ENCODE measurements at regions not wholly inside any gene's neighbourhood (a gene's known extent, or its start where the extent isn't known, plus 50 kb on each side); places are given as distances from the start of the nearest gene placed in this dataset.

GRCh38 chr12:42641221-42641885 lies 51.8 kb upstream of the PRICKLE1 start:
- WGBS, 4 donors, result 31 to 68% (median 54%) methylated on average over 1 of the region's 1 CpG
- Histone ChIP-seq H3K9me3 (replicated peaks in 1 of 3) (no peaks in the 10 kb centered on the region), H3K36me3 (replicated peaks in 1 of 2) (no peaks in the 10 kb centered on the region), H3K4me1 (replicated peaks in 1 of 2) (no peaks in the 10 kb centered on the region), H3K27ac (no peak overlapping the region), H3K4me3 (no peak overlapping the region), H3K27me3 (no peaks in the 10 kb centered on the region)
- no peak for DNase-seq
- TF ChIP-seq, protein P1, sequence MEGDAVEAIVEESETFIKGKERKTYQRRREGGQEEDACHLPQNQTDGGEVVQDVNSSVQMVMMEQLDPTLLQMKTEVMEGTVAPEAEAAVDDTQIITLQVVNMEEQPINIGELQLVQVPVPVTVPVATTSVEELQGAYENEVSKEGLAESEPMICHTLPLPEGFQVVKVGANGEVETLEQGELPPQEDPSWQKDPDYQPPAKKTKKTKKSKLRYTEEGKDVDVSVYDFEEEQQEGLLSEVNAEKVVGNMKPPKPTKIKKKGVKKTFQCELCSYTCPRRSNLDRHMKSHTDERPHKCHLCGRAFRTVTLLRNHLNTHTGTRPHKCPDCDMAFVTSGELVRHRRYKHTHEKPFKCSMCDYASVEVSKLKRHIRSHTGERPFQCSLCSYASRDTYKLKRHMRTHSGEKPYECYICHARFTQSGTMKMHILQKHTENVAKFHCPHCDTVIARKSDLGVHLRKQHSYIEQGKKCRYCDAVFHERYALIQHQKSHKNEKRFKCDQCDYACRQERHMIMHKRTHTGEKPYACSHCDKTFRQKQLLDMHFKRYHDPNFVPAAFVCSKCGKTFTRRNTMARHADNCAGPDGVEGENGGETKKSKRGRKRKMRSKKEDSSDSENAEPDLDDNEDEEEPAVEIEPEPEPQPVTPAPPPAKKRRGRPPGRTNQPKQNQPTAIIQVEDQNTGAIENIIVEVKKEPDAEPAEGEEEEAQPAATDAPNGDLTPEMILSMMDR (IDR thresholded peaks at IDR 0.05), result no peak
- no peak for TF ChIP-seq POLR2A (IDR thresholded peaks at IDR 0.05)
- intact Hi-C loops (cut with DNase I), result no loop called here

DNA sequence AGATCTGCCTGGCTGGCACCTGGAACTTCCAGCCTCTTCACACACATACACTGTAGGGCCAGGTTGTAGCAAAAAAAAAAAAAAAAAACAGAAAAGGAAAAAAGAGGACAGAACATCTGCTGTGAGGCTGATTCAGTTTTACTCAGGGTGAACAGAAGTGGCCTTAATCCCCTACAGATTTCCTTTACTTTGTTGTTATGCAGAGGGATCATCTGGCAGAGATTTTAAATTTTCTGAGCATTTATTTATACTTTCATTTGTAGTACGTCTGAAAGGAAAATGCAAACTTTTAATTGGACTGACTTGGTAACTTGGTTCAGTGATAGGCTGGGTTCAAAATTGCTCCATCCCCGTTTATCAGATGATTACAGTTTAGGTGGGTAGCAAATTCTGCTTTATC lies 50.8 kb upstream of the PRICKLE1 start:
- no peak for TF ChIP-seq POLR2A (IDR thresholded peaks at IDR 0.05)
- TF ChIP-seq, protein P1 (IDR thresholded peaks at IDR 0.05), result no peak
- H3K36me3 ChIP-seq (replicated peaks in 1 of 2), result no peaks in the 10 kb centered on the region
- H3K27ac ChIP-seq, result no peak overlapping the region
- H3K4me3 ChIP-seq, result no peak overlapping the region
- H3K27me3 ChIP-seq, result no peaks in the 10 kb centered on the region
- no peaks in the 10 kb centered on the region for H3K4me1 ChIP-seq (replicated peaks in 1 of 2)
- H3K9me3 ChIP-seq (replicated peaks in 1 of 3), result no peaks in the 10 kb centered on the region
- 47 to 68% (median 52%) methylated on average over 2 of the region's 2 CpGs for WGBS, 4 donors
- DNase-seq, result no peak
- intact Hi-C loops (cut with DNase I), result no loop called here

DNA sequence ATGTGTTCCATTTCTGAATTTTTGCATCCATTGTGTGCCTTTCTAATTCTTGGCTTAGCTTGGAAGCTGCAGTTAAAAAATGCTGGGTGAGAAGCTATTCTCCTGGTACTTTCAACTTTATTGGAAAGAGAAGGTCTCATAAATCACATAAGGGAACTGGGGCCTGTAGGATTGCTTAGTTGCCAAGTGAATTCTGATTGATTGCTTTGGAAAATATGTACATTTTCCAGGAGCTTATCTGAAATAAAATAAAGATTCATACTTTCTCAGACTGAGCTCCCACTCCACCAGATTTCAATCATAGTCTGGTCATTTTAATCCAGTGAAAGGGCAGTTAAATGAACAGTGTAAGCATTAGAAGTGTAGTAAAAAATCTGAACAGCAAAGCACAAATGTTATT lies 50.0 kb upstream of the PRICKLE1 start:
- H3K4me1 ChIP-seq (replicated peaks in 1 of 2), result no peaks in the 10 kb centered on the region
- no peaks in the 10 kb centered on the region for H3K27me3 ChIP-seq
- H3K36me3 ChIP-seq (replicated peaks in 1 of 2), result no peaks in the 10 kb centered on the region
- no peak for DNase-seq
- TF ChIP-seq, protein P1 (IDR thresholded peaks at IDR 0.05), result no peak
- TF ChIP-seq POLR2A (IDR thresholded peaks at IDR 0.05), result no peak
- H3K27ac ChIP-seq, result no peak overlapping the region
- intact Hi-C loops (cut with DNase I), result no loop called here
- H3K9me3 ChIP-seq (replicated peaks in 1 of 3), result no peaks in the 10 kb centered on the region
- H3K4me3 ChIP-seq, result no peak overlapping the region

Small RNA genes lying in the stretch of these regions (small RNA-seq; reads per million reads assigned to genes)
- gene MRPS36P5 (0 reads per million in 2 donors), gene RPS27P21 (0 reads per million in 2 donors)

Measured in adrenal gland (tissue), 9 donors.